ENCODE measurements at regions not wholly inside any gene's neighbourhood (a gene's known extent, or its start where the extent isn't known, plus 50 kb on each side); places are given as distances from the start of the nearest gene placed in this dataset.

DNA sequence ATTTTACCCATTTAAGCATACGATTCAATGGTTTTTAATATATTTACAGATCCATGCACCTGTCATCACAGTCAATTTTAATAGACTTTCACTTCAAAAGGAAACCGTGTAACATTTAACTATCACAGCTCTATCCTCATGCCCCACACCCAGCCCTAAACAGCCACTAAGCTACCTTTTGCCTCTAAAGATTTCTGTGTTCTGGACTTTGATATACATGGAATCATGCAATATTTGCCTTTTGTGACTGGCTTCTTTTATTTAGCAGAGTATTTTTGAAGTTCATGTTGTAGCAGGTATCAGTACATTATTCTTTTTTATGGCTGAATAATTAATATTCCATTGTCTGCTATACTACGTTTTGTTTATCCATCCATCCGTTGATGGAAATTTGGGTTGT lies 50.3 kb upstream of the STX16 start:
- TF ChIP-seq, protein P1, sequence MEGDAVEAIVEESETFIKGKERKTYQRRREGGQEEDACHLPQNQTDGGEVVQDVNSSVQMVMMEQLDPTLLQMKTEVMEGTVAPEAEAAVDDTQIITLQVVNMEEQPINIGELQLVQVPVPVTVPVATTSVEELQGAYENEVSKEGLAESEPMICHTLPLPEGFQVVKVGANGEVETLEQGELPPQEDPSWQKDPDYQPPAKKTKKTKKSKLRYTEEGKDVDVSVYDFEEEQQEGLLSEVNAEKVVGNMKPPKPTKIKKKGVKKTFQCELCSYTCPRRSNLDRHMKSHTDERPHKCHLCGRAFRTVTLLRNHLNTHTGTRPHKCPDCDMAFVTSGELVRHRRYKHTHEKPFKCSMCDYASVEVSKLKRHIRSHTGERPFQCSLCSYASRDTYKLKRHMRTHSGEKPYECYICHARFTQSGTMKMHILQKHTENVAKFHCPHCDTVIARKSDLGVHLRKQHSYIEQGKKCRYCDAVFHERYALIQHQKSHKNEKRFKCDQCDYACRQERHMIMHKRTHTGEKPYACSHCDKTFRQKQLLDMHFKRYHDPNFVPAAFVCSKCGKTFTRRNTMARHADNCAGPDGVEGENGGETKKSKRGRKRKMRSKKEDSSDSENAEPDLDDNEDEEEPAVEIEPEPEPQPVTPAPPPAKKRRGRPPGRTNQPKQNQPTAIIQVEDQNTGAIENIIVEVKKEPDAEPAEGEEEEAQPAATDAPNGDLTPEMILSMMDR (conservative IDR thresholded peaks at IDR 0.05; ENCODE audit: low read length): no peak
- TF ChIP-seq EZH2phosphoT487 (IDR thresholded peaks at IDR 0.05; ENCODE audit: borderline replicate concordance, low read depth, low read length): no peak
- H3K36me3 ChIP-seq (ENCODE audit: insufficient read depth, low read length): no peaks in the 10 kb centered on the region
- no peaks in the 10 kb centered on the region for H3K9me3 ChIP-seq (ENCODE audit: low read length)
- H3K27ac ChIP-seq (ENCODE audit: low read depth, low read length, poor library complexity, severe bottlenecking): no peak overlapping the region
- CTCF ChIA-PET (ENCODE audit: unreplicated experiment): no interaction called here
- H3K4me2 ChIP-seq (ENCODE audit: low read length): no peak overlapping the region
- H3K4me3 ChIP-seq (ENCODE audit: low read depth, low read length, poor library complexity, severe bottlenecking): no peak overlapping the region
- no peak for DNase-seq (ENCODE audit: low spot score)
- H2AFZ ChIP-seq (ENCODE audit: low read length): no peak overlapping the region
- POLR2A ChIA-PET: no interaction called here
- H3K4me1 ChIP-seq (ENCODE audit: insufficient read depth, low read length, poor library complexity, severe bottlenecking): no peaks in the 10 kb centered on the region
- H3K9me2 ChIP-seq (ENCODE audit: insufficient read depth, low read length): no peaks in the 10 kb centered on the region
- H4K20me1 ChIP-seq (ENCODE audit: insufficient read depth, low read length): no peaks in the 10 kb centered on the region
- H3K79me2 ChIP-seq (ENCODE audit: insufficient read depth, low read depth, low read length): no peaks in the 10 kb centered on the region
- BruUV-seq (replicated peaks): no TSS peak
- intact Hi-C loops (cut with micrococcal nuclease; ENCODE audit: unreplicated experiment): no loop called here

DNA sequence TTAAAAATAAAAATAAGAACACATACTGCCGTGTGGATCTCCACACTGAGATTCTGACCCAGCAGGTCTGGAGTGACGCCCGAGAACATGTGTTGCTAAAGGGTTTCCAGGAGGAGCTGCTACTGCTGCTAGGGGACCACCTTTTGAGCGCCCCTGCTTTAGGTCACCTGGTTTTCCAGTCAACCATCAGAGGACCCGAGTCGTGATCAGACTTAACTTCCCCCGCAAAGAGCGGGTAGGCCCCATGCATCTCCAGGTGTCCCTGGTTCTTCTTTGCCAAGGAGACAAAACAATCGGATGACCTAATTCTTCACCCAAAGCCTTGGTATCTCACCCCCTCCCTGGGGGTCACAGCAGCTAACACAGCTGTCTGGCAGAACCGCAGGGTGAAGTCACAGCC lies 51.1 kb upstream of the STX16 start:
- H3K9me2 ChIP-seq (ENCODE audit: insufficient read depth, low read length): no peaks in the 10 kb centered on the region
- ChIA-PET POLR2A (no interaction called here), CTCF (ENCODE audit: unreplicated experiment) (no interaction called here)
- H2AFZ ChIP-seq (ENCODE audit: low read length): no peak overlapping the region
- H3K4me3 ChIP-seq (ENCODE audit: low read depth, low read length, poor library complexity, severe bottlenecking): no peak overlapping the region
- intact Hi-C loops (cut with micrococcal nuclease; ENCODE audit: unreplicated experiment): no loop called here
- no peaks in the 10 kb centered on the region for H3K79me2 ChIP-seq (ENCODE audit: insufficient read depth, low read depth, low read length)
- TF ChIP-seq, protein P1 (conservative IDR thresholded peaks at IDR 0.05; ENCODE audit: low read length): no peak
- TF ChIP-seq EZH2phosphoT487 (IDR thresholded peaks at IDR 0.05; ENCODE audit: borderline replicate concordance, low read depth, low read length): no peak
- DNase-seq (ENCODE audit: low spot score): no peak
- no peaks in the 10 kb centered on the region for H3K9me3 ChIP-seq (ENCODE audit: low read length)
- BruUV-seq (replicated peaks): no TSS peak
- no peaks in the 10 kb centered on the region for H3K36me3 ChIP-seq (ENCODE audit: insufficient read depth, low read length)
- no peak overlapping the region for H3K27ac ChIP-seq (ENCODE audit: low read depth, low read length, poor library complexity, severe bottlenecking)
- H4K20me1 ChIP-seq (ENCODE audit: insufficient read depth, low read length): no peaks in the 10 kb centered on the region
- no peak overlapping the region for H3K4me2 ChIP-seq (ENCODE audit: low read length)
- no peaks in the 10 kb centered on the region for H3K4me1 ChIP-seq (ENCODE audit: insufficient read depth, low read length, poor library complexity, severe bottlenecking)

DNA sequence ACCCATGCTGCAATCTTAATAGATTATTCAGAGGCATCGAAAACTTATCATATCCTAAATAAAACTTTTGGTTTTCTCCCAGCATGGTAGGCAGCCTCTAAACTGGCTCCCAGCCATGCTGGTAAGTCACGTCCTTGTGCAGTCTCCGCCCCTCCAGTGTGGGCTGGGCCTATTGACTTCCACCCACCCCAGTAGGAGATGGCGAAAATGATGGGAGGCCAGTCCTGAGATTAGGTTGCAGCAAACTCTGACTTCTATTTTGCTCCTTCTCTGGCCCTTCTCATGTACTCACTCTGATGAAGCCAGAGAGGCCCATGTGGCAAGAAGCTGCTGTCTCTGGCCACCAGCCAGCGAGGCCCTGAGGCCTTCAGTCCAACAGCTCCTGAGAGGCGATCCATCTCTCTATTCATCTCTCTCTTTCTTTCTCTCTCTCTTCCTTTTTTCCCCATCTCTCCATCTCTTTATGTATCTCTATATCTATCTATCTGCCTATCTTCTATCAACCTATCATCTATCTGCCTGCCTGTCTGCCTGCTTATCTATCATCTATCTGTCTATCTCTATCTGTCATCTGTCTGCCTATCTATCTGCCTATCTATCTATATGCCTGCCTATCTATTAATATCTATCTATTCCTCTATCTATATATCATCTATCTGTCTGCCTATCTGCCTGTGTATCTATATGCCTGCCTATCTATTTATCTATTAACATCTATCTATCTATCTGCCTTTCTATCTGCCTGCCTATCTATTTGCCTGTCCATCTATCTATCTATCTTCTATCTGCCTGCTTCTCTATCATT lies 52.7 kb upstream of the STX16 start:
- no TSS peak for BruUV-seq (replicated peaks)
- no peak overlapping the region for H3K4me2 ChIP-seq (ENCODE audit: low read length)
- H2AFZ ChIP-seq (ENCODE audit: low read length): no peak overlapping the region
- no peak overlapping the region for H3K27ac ChIP-seq (ENCODE audit: low read depth, low read length, poor library complexity, severe bottlenecking)
- no peaks in the 10 kb centered on the region for H3K9me3 ChIP-seq (ENCODE audit: low read length)
- H3K36me3 ChIP-seq (ENCODE audit: insufficient read depth, low read length): no peaks in the 10 kb centered on the region
- no peak for DNase-seq (ENCODE audit: low spot score)
- no peaks in the 10 kb centered on the region for H4K20me1 ChIP-seq (ENCODE audit: insufficient read depth, low read length)
- H3K4me1 ChIP-seq (ENCODE audit: insufficient read depth, low read length, poor library complexity, severe bottlenecking): no peaks in the 10 kb centered on the region
- POLR2A ChIA-PET: no interaction called here
- no peak for TF ChIP-seq EZH2phosphoT487 (IDR thresholded peaks at IDR 0.05; ENCODE audit: borderline replicate concordance, low read depth, low read length)
- no peak overlapping the region for H3K4me3 ChIP-seq (ENCODE audit: low read depth, low read length, poor library complexity, severe bottlenecking)
- H3K79me2 ChIP-seq (ENCODE audit: insufficient read depth, low read depth, low read length): no peaks in the 10 kb centered on the region
- CTCF ChIA-PET (ENCODE audit: unreplicated experiment): no interaction called here
- no peaks in the 10 kb centered on the region for H3K9me2 ChIP-seq (ENCODE audit: insufficient read depth, low read length)
- intact Hi-C loops (cut with micrococcal nuclease; ENCODE audit: unreplicated experiment): no loop called here
